ENCODE measurements at regions not wholly inside any gene's neighbourhood (a gene's known extent, or its start where the extent isn't known, plus 50 kb on each side); places are given as distances from the start of the nearest gene placed in this dataset.
"Not testable (repeated sequence)": the region's sequence is repeated elsewhere in the genome, so short reads cannot be mapped to it uniquely, and the experiment has no call there.

DNA sequence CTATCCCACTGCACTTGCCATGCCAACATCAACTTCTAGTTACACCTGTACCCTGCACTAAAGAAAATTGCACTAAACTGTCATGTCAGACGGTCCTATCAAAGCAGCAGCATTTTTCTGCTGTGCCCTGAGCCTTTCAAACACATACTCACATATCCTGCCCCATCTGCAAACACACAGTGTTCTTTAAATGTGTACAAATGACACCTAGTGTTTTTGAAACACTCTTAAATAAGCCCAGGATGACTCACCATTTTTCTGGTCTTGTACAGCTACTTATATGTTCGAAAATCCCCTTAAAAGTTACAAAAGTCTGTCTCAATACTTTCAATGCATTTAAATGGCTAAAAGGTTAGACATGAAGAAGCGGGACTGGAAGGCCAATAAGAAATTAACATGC is 346.7 kb upstream of the PPARGC1A start:
- no peak for DNase-seq

DNA sequence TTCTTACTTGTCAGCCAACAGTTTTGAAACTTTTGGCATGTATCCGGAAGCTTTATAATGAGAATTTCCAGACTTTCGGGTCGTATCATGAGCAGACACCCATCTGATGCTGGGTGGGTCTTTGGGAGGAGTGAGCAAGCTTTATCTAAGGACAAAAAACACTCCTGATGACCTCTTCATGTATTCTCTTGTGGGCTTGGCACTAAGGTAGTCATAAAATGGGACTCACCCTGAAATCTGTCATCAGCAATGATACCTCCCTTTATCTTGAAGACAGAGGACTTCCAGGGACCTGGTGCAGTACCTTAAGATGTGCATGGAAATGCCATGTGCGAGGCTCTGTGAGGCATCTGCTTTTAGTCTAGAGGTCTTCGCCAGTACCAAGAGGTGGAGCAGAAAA is 346.3 kb upstream of the PPARGC1A start:
- DNase-seq: no peak

DNA sequence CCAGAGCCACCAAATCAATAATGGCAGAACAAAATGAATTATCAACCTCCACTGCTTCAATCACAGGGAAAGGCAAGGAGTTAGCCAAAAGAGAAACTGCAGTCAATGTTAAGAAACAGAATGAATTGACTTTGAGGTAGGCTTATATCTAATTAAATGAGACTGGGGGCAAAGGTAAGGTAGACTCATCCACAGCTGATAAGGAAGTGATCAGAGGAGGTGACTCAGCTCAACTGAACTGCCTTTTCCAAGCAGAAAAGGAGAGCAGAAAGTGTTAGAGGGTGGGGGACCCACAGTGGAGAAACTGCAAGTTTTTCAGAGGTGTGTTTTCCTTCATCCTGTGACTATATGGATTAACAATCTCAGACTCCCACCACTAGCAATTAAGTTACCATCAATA is 345.8 kb upstream of the PPARGC1A start:
- no peak for DNase-seq

DNA sequence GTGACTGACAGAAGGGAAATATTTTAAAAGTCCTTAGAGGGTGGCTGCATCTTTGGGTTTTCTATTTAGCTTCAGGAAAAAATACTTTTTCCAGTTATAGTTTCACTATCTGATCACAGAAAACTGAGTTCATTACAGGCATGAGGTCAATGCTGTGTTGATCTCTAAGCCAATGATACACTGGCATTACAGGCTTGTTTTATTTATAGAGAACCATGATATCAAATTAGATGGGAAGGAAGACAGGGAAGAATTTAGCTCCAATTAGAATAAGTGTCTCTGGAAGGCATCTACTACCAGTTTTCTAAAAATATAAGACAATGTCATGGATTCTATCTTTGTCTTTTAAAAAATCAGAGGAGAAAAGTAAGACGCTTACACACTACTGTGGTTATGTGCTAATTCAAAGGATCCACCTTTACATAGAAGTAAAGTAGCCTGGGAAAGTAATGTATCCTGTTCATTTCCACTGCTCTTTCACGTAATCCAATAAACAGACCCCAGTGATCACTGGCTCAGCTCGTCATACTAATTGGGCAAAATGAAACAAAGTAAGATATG is 344.5 kb upstream of the PPARGC1A start:
- DNase-seq: no peak

DNA sequence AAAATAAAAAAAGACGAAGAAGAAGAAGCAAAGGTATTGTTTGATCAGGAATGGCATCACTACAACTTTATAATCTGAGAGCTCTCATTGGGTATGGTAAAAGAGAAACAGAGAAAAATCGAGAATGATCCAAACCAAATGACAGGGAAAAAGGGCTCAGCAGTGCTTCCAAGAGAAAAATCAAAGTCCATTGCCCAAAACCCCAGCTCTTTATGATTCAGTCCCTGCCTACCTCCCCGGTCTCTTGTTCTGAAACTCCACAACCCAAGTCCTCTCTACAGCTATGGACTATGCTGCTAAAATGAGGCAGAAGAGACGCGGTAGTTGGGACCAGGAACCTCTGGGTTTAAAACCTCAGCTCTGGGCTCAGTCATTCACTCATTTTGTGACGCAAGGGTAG is 341.1 kb upstream of the PPARGC1A start:
- no peak for DNase-seq

DNA sequence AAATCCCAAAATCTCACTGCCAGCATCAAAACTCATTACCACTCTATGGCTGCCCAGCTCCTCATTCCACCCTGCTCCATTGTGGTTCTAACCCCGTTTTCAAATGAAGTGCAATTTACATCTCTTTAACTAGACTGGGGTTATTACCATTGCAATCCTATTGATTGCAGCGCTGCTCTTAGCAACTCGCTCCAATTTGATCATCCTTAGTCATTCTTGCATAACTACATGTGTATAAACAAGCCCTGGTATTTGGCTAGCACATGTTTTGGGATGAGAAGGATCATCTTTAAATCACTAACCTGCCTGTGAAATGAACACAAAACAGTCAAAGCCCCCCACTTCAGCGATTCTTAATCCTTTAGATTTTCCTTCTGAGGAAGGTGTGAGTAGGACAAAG is 340.1 kb upstream of the PPARGC1A start:
- no peak for DNase-seq

DNA sequence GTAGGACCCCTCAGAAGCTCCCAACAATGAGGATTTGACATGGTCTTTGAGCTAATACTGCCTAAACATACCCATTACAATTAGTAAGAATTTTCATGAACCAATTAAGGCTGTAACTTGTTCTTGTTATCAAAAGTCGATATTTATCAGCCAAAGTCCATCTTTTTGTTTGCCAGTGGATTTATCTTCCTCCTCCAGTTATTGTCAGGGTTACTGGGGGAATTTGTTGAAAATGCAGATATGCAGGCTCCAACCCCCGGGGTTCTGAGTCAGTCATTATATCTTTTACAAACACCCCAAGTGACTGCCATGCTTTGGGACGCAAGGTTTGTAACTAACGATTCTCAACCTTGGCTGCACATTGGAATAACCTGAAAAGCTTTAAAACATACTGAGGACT is 338.8 kb upstream of the PPARGC1A start:
- DNase-seq: no peak

DNA sequence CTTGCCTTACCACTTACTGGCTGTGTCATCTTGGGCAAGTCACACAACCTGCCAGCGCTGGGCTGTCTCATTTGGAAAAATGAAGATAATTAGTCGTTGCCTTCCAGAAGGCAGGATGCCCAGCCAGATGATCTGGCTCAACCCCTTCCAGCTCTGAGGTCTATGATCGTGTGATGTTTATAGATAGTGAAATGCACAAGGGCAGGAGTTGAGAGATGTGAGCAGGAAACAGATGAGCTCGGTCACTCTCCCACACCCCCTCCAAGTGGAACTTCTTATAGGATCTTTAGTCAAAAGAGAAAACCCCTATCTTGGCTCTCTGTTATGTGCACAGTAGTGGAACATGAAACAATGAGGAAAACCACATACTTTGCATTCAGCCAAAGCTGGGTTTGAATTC is 336.8 kb upstream of the PPARGC1A start:
- no peak for DNase-seq

DNA sequence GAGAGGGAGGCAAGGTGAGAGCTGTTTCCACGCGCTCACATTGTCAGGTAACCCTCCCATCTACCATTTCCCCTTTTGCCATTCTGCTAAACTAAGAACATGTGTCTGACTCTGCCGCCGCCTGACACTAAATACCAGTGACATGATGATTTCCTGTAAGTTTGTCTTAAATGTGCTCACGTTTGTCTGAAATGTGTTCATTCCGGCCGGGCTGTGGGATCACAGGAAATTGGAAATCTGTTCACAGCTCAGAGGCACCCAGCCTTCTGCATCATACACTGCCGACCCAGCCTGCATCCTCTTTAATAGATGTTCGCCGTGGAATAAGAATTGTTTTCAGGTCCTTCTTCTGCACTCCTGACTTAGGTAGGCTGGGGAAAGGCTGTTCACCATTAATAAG is 336.2 kb upstream of the PPARGC1A start:
- no peak for DNase-seq

DNA sequence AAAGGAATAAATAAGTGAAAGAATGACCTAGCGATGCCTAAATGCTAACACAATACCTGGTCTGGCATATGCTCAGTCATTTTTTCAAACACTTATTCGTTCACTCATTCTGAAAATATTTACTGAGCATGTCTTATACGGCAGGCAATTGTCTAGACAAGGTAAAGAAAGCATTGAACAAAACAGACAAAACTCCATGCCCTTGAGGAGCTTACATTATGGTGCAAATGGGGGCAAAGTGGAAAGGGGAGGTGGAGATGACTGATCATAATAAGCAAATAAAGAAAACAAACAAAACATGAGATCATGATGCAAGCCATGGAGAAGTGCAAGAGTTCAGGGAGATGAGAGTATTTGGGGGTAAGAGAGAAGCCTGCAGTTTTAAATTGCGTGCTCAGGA is 334.6 kb upstream of the PPARGC1A start:
- no peak for DNase-seq

DNA sequence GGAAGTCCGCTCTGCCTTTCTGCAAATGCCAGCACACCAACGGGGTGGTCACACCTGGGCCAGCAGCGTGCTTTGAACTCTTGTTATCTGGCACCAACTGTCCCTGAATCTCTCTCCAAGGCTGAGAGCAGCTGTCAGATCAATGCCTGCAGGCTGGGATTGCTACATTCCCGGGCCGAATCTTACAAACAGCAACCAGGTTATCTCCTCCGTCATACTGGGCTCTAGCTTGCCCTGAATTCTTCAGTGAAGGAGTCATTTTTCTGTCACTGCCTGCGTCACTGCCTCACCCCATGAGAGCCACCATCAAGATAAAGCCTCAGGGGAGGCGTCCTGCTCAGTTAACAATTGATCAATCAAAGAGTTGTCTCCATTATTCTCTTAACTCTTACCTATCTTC is 329.4 kb upstream of the PPARGC1A start:
- no peak for DNase-seq

DNA sequence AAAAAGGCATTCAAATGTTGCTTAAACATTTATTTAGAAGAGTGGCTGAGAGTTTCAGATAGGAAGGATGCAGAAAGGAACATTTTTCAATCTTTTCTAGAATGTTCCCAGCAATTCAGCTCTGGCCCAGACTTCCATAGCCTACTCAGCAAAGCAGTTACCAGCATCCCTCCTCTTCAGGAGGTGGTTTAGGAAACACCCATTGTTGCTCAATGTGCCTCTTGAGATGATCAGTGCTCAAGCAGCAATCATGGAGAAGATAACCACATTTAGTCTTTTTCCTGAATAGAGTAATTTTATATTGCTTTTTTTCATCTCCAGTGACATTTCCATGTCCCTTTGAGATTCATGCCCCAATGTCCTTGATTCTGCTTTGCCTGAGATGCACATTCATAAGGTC is 328.7 kb upstream of the PPARGC1A start:
- DNase-seq: no peak

DNA sequence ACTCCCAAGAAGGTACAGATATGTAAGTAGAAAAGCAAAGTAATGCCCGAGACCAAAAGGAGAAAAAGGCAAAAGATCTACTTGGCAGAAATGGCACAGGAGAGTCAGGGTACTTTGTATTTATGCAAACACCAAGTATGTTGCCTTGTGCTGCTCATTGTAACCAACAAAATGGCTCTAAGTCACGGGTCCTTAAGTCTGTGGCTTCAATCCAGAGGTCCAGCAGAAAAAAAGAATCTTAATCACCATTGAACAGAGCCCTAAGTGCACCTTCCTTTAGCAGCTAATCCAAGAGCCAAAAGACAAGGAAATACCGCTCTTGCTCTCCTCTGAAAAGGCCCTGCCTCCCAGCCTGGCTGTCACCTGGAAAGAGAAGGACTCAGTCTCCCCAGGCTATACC is 324.9 kb upstream of the PPARGC1A start:
- no peak for DNase-seq

DNA sequence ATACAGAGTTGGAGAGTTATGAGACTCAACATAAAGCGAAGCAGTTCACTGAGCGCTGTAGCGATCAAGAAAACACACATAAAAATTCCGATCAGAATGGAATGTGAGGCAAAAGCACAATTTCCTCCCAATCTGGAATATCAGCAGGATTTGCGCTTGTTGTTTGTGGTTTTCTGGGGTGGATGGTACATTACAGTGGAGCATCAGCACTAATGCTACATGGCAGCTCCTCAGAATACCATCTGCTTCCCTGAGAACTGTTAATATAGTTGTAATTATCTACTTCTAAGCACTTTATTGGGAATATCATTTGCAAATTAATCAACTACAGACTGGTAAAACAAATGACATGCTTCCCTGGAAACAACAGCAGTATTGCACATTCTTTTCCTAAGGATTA is 324.1 kb upstream of the PPARGC1A start:
- no peak for DNase-seq

DNA sequence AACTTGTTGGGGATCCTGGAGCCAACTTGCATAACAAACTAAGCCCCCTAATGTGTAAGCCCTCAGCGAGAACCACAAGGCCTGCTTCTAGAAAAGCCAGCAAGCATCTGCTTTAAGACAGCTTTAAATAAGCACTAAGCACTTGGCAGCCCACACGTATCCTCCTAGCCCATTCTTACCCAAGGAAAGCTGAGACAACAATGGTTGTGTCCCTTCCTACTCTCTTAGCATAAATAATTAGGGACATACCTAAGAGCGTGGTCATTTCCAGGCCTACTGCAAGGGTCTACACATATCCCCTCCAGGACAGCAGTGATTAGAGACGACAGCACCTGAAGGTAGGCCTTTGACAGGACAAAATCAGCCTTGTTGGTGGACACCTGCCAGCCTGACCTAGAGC is 322.8 kb upstream of the PPARGC1A start:
- DNase-seq: no peak

DNA sequence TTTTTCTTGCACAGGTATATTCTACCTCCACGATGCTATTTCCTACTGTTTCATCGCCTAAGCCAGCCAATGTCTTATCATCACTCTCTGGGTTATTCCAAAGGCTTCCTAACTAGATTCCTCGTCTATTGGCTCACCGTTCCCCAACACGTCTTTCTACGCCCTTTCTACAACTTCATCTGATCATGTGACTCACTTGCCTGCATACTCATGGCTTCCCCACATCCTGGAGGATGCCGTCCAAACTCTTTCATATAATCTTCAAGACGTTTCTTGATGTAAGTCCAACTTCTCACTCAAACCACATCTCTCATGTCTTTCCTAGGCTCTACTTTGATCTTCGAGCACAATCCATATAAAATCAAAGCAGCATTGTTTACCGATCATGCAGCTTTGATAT is 322.0 kb upstream of the PPARGC1A start:
- DNase-seq: no peak

DNA sequence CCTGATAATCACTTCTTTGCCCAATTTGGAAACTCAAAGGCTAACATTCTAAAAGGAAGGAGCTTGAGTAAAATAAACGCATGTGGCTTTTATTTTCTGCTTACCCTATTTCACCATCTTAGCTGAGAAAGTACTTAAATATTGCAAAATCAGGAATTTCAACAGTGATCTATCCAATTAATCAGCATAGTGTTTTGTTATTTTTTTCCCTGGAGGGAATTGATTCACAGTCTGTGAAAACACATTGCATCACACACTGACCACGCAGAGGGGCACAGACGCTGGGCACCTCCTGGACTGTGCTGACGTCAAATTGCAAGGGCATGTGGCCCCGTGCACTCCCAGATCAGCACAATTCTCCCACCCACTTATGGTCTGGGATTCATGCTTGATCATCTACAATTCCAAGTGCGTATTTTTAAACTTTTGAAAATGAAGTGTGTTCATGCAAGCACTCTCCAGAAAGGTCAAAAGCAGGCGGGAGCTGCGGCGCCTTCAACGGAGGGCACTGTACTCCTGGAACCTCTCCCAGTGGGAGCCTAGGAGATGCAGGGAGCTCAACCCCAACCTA is 320.6 kb upstream of the PPARGC1A start:
- DNase-seq: no peak

DNA sequence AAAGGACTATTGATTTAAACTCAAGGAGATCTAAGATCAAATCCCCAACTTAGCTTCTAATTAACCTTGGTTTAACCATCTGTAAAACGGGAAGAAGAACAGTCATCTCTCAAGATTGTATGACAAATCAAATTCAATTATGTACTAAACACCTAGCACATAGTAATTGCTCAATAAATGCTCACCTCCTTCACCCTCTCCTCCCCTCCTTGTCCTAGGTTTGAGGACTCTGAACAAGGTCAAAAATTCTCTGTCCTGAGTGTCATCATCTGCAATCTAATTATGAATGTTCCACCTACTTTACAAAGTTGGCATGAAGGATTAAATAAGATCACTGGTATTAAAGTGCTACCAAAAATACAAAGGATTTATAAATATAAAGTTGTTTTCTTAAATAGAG is 320.1 kb upstream of the PPARGC1A start:
- DNase-seq: no peak

DNA sequence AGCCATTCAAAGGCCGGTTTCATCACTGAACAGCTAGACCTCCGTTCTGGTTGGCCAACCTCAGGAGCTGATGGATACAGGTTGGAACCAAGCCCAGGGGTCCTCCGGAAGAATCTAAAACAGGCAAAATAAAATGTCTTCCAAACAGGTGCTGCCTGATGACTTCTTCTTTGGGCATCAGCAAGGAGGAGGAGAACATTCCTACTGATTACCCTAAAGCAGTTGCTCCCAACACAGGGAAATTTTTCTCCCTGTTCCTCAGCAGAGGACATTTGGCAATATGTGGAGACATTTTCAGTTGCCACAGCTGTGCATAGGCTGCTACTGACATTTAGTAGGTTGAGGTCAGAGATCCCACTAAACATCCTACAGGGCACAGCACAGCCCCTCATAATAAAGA is 319.3 kb upstream of the PPARGC1A start:
- no peak for DNase-seq

DNA sequence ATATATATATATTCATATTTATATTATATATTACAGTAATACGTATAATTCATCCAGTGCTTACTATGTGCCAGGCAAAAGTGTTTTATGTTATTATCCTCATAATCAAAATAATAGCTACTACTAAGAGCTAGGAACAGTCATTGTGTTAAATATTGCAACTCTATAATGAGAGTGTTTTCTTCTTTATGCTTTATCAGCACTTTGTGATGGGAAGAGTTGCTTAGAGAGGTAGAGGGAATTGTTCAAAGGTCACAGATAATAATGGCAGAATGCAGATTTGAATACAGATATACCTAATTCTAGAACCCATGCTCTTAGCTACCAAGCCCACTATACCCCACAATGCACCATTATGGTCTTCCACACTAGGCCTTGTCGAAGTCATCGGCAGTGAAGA is 318.8 kb upstream of the PPARGC1A start:
- no peak for DNase-seq

DNA sequence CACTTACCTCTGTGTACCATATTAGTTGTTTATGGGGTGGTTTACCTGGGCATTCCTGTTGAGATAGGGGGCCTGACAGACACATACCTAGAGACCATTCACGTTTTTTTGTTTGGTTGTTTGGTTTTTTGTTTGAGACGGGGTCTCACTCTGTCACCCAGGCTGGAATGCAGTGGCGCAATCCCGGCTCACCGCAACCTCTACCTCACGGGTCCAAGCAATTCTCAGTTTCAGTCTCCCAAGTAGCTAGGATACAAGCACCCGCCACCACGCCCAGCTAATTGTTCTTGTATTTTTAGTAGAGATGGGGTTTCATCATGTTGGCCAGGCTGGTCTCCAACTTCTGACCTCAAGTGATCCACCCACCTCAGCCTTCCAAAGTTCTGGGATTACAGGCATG is 314.9 kb upstream of the PPARGC1A start:
- DNase-seq: not testable (repeated sequence)

DNA sequence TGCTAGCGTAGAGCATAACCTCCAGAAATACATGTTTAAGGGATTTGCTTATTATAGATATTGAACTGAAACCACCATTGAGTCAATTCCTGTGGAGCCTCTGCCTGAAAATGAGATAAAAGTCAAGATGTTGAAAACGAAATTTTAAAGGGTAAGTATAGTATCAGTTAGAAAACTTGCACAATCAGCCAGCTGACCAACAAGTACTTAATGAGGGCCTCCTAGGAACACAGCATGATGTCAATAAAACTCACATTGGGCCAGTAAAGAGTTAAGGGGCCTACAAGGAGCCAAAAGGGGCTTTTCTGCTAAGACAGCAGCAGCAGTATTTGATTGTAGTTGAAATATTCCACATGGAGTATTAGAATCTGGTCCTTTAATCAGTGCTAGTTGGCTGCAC is 314.1 kb upstream of the PPARGC1A start:
- DNase-seq: no peak

DNA sequence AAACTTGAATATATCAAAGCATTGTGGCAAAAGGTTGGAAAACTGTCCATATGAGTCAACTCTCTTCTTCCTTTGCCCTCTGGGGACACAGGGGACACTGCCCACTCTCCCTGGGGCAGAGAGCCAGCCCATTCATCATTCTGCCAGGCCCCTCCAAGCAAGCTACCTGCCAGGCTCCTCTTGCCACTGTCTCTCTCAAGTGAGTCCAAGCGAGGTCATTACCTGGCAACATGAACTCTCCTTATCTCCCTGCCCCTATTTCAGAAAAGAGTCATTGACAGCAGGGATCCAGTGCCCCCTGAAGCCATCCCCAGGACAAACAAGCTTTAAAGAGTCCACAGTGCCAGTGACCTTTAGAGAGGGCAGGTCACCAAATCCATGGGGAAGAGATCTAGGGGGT is 312.7 kb upstream of the PPARGC1A start:
- DNase-seq: no peak

DNA sequence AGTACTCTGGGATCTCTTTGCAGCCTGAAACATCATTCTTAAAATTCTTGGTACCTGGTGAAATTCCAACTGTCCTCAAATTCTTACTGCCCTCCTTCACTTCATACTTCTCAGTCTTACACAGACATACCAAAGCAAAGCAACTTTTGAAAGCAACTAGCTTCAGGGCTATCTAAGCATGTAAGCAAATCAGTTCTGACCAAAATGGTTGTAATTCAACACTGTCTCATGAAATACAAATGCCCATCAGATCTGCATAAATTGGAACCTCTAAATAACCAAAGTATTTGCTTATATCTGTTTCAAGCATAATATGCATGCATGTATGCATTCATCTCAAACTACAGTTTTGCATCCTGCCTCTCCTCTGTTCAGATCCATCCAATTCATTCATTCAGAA is 308.1 kb upstream of the PPARGC1A start:
- DNase-seq: no peak

DNA sequence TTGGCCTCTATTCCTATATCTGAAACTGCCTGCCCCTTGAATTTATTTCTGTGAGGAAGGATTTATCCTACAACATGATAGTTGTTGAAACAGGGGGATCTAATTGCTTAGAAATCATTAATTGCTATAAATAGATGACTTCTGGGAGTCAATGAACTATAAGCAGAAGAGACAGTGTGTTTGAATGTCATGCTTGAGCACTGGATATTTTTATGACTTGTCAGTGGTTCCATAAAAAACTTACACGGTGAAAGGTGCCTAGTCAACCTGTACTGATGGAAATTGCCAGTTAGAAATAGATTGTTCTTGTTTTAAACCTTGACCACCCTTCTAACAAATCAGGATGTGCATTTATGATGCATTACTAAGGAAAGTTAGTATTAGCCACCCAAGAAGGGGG is 306.9 kb upstream of the PPARGC1A start:
- DNase-seq: no peak

Data from CD4-positive, alpha-beta T cell treated with Interleukin-15 for 1 hour (primary cell).